HEK293 (cell line): ENCODE measurements at regions not wholly inside any gene's neighbourhood (a gene's known extent, or its start where the extent isn't known, plus 50 kb on each side); places are given as distances from the start of the nearest gene placed in this dataset.

Experiments used
- CTCF ChIA-PET: fragments of 350-600 bp; formaldehyde crosslinking; extraction: SDS; loops from one replicate; lab custom pipeline; 2021; ENCODE audit warnings: antibody characterized with exemption; lab: Yijun Ruan, JAX
- POLR2A ChIA-PET: fragments of 300-600 bp; formaldehyde crosslinking; extraction: SDS; loops from one replicate; lab custom pipeline; 2020; ENCODE audit warnings: antibody characterized with exemption, inconsistent platforms; lab: Yijun Ruan, JAX
- H3K27ac ChIP-seq: fragments of 200-500 bp; sonication (Bioruptor generic); 2 replicates; pipeline ENCODE4 v1.5.1; 2014; ENCODE audit warnings: low read depth, low read length, control low read depth, inconsistent platforms; ENCODE audit errors: extremely low read depth
- H3K36me3 ChIP-seq, 2 experiments: fragments of 200-500 bp in 1 of 2; sonication (Bioruptor generic) in 1 of 2; 1 replicate in 1 of 2; 2 replicates in 1 of 2; pipeline ENCODE4 v1.5.1; 2014 to 2017; ENCODE audit warnings: inconsistent platforms in 2 of 2, low read length in 2 of 2; ENCODE audit not compliant: control insufficient read depth in 2 of 2, insufficient read depth in 1 of 2
- H3K4me1 ChIP-seq: fragments of 200-500 bp; sonication (Bioruptor generic); 2 replicates; pipeline ENCODE4 v1.5.1; 2014; ENCODE audit warnings: mild to moderate bottlenecking, low read length, inconsistent platforms; ENCODE audit not compliant: control insufficient read depth, insufficient read depth
- H3K4me3 ChIP-seq: 2 replicates; pipeline ENCODE4 v1.5.1; 2011; ENCODE audit warnings: low read depth, mild to moderate bottlenecking, control low read depth, low read length, moderate library complexity
- H3K9me3 ChIP-seq: fragments of 200-500 bp; sonication (Bioruptor generic); 2 replicates; pipeline ENCODE4 v1.5.1; 2014; ENCODE audit warnings: low read depth, low read length, inconsistent platforms; ENCODE audit not compliant: control insufficient read depth, insufficient read depth
- BCL11A ChIP-seq: fragments of 450-650 bp; formaldehyde crosslinking; IDR thresholded peaks from 2 replicates; pipeline ENCODE4 v1.5.1; 2016; ENCODE audit warnings: low read depth, missing biosample characterization, missing genetic modification characterization
- SETDB1 ChIP-seq: IDR thresholded peaks from one replicate; pipeline ENCODE4 v1.6.1; 2017; ENCODE audit warnings: mild to moderate bottlenecking, low read length, moderate library complexity, mixed read lengths; ENCODE audit not compliant: insufficient read length
- ZBTB17 ChIP-seq: fragments of 450-650 bp; formaldehyde crosslinking; IDR thresholded peaks from 2 replicates; pipeline ENCODE4 v1.5.1; 2016; ENCODE audit warnings: missing biosample characterization, missing genetic modification characterization
- ZBTB20 ChIP-seq: fragments of 450-650 bp; formaldehyde crosslinking; IDR thresholded peaks from 2 replicates; pipeline ENCODE4 v1.5.1; 2016; ENCODE audit warnings: missing biosample characterization, missing genetic modification characterization
- ZBTB49 ChIP-seq: fragments of 450-650 bp; formaldehyde crosslinking; IDR thresholded peaks from 2 replicates; pipeline ENCODE4 v1.5.1; 2016; ENCODE audit warnings: missing biosample characterization, missing genetic modification characterization, low read depth
- ZEB2 ChIP-seq: fragments of 450-650 bp; formaldehyde crosslinking; IDR thresholded peaks from 2 replicates; pipeline ENCODE4 v1.5.1; 2016; ENCODE audit warnings: missing biosample characterization, missing genetic modification characterization
- ZNF114 ChIP-seq: fragments of 450-650 bp; formaldehyde crosslinking; IDR thresholded peaks from 2 replicates; pipeline ENCODE4 v1.5.0; 2017; ENCODE audit warnings: missing biosample characterization, missing genetic modification characterization
- ZNF146 ChIP-seq: fragments of 450-650 bp; formaldehyde crosslinking; IDR thresholded peaks from 2 replicates; pipeline ENCODE4 v1.5.1; 2016; ENCODE audit warnings: missing biosample characterization, missing genetic modification characterization
- ZNF155 ChIP-seq: fragments of 450-650 bp; formaldehyde crosslinking; IDR thresholded peaks from 2 replicates; pipeline ENCODE4 v1.5.1; 2016; ENCODE audit warnings: missing biosample characterization, missing genetic modification characterization
- ZNF214 ChIP-seq: fragments of 450-650 bp; formaldehyde crosslinking; IDR thresholded peaks from 2 replicates; pipeline ENCODE4 v1.5.1; 2017; ENCODE audit warnings: missing biosample characterization, mild to moderate bottlenecking, missing genetic modification characterization, borderline replicate concordance
- ZNF292 ChIP-seq: fragments of 450-650 bp; formaldehyde crosslinking; IDR thresholded peaks from 2 replicates; pipeline ENCODE4 v1.5.1; 2016; ENCODE audit warnings: low read depth, missing biosample characterization, missing genetic modification characterization, borderline replicate concordance
- ZNF335 ChIP-seq: fragments of 450-650 bp; formaldehyde crosslinking; conservative IDR thresholded peaks from 2 replicates; pipeline ENCODE4 v1.5.1; 2016; ENCODE audit warnings: missing biosample characterization, missing genetic modification characterization
- ZNF362 ChIP-seq: fragments of 450-650 bp; formaldehyde crosslinking; IDR thresholded peaks from 2 replicates; pipeline ENCODE4 v1.5.1; 2016; ENCODE audit warnings: missing biosample characterization, missing genetic modification characterization
- ZNF404 ChIP-seq: fragments of 450-650 bp; formaldehyde crosslinking; IDR thresholded peaks from 2 replicates; pipeline ENCODE4 v1.5.1; 2017; ENCODE audit warnings: missing biosample characterization, missing genetic modification characterization
- ZNF416 ChIP-seq: fragments of 450-650 bp; formaldehyde crosslinking; IDR thresholded peaks from 2 replicates; pipeline ENCODE4 v1.5.1; 2016; ENCODE audit warnings: missing biosample characterization, missing genetic modification characterization
- ZNF449 ChIP-seq: fragments of 450-650 bp; formaldehyde crosslinking; IDR thresholded peaks from 2 replicates; pipeline ENCODE4 v1.5.1; 2017; ENCODE audit warnings: missing biosample characterization, mild to moderate bottlenecking, missing genetic modification characterization, moderate library complexity
- ZNF513 ChIP-seq: fragments of 450-650 bp; IDR thresholded peaks from 2 replicates; pipeline ENCODE4 v1.5.1; 2018; ENCODE audit warnings: missing biosample characterization, missing genetic modification characterization
- ZNF610 ChIP-seq: fragments of 450-650 bp; formaldehyde crosslinking; IDR thresholded peaks from 2 replicates; pipeline ENCODE4 v1.5.1; 2016; ENCODE audit warnings: missing biosample characterization, missing genetic modification characterization, borderline replicate concordance
- ZNF629 ChIP-seq: fragments of 450-650 bp; formaldehyde crosslinking; IDR thresholded peaks from 2 replicates; pipeline ENCODE4 v1.5.1; 2017; ENCODE audit warnings: missing biosample characterization, missing genetic modification characterization
- ZNF843 ChIP-seq: fragments of 450-650 bp; formaldehyde crosslinking; IDR thresholded peaks from 2 replicates; pipeline ENCODE4 v1.5.1; 2016; ENCODE audit warnings: missing biosample characterization, missing genetic modification characterization
- ZSCAN5A ChIP-seq: fragments of 450-650 bp; formaldehyde crosslinking; IDR thresholded peaks from 2 replicates; pipeline ENCODE4 v1.5.1; 2016; ENCODE audit warnings: missing biosample characterization, missing genetic modification characterization

- no peaks in the 10 kb centered on the region for H3K9me3 ChIP-seq
- TF ChIP-seq ZNF214 (tag by site-specific recombination) (no peak), ZBTB49 (no peak), ZNF335 (tag by site-specific recombination) (no peak), ZNF843 (no peak)
- TF ChIP-seq, all 188 proteins: peak for 0
- H3K4me3 ChIP-seq: no peak overlapping the region
- ChIA-PET POLR2A (no interaction called here), CTCF (interaction anchor here (0.6 kb wide), 1 partner anchor 9 kb away, joined by 5 read pairs; no protein-coding TSS in a partner anchor)
- H3K36me3 ChIP-seq: no peaks in the 10 kb centered on the region
- H3K4me1 ChIP-seq: no peaks in the 10 kb centered on the region
- H3K27ac ChIP-seq: no peak overlapping the region
Measured at GRCh38 chr21:28615276-28615675, 377.4 kb downstream of the LTN1 start.

- no peaks in the 10 kb centered on the region for H3K9me3 ChIP-seq
- H3K4me1 ChIP-seq: no peaks in the 10 kb centered on the region
- no peak overlapping the region for H3K27ac ChIP-seq
- ChIA-PET CTCF (no interaction called here), POLR2A (no interaction called here)
- no peaks in the 10 kb centered on the region for H3K36me3 ChIP-seq
- no peak overlapping the region for H3K4me3 ChIP-seq
- no peak for TF ChIP-seq ZNF513 (tag by site-specific recombination)
- TF ChIP-seq ZNF416 (tag by site-specific recombination): no peak
- no peak for TF ChIP-seq ZBTB20 (tag by site-specific recombination)
- no peak for TF ChIP-seq ZNF610 (tag by site-specific recombination)
- TF ChIP-seq ZNF404: no peak
- TF ChIP-seq ZSCAN5A (tag by site-specific recombination): no peak
- no peak for TF ChIP-seq ZNF292 (tag by site-specific recombination)
- no peak for TF ChIP-seq ZNF155 (tag by site-specific recombination)
- no peak for TF ChIP-seq ZNF629 (tag by site-specific recombination)
- no peak for TF ChIP-seq ZNF114 (tag by site-specific recombination)
- TF ChIP-seq SETDB1: no peak
- no peak for TF ChIP-seq BCL11A (tag by site-specific recombination)
- TF ChIP-seq ZNF362 (tag by site-specific recombination): no peak
- no peak for TF ChIP-seq ZBTB17 (tag by site-specific recombination)
- TF ChIP-seq ZNF146 (tag by site-specific recombination): no peak
- TF ChIP-seq ZEB2 (tag by site-specific recombination): no peak
- no peak for TF ChIP-seq ZNF449 (tag by site-specific recombination)
Measured at GRCh38 chr21:28614791-28615190, 377.9 kb downstream of the LTN1 start.
